ENCODE measurements at regions not wholly inside any gene's neighbourhood (a gene's known extent, or its start where the extent isn't known, plus 50 kb on each side); places are given as distances from the start of the nearest gene placed in this dataset.
A peak's percentile ranks its signal among the peaks of the same experiment; 100 is the strongest.

- no peak for TF ChIP-seq CTCF (optimal IDR thresholded peaks at IDR 0.05 in 1 of 3, IDR thresholded peaks at IDR 0.05 in 1 of 3, conservative IDR thresholded peaks at IDR 0.05 in 1 of 3; ENCODE audit: extremely low read depth in 1 of 3, insufficient read depth in 2 of 3, low read length in 3 of 3)
- no peak for TF ChIP-seq EZH2 (IDR thresholded peaks at IDR 0.05; ENCODE audit: low read length)
- no peaks in the 10 kb centered on the region for H3K79me2 ChIP-seq (ENCODE audit: control insufficient read depth, insufficient read depth, low read length)
- H3K36me3 ChIP-seq (ENCODE audit: control insufficient read depth in 2 of 2, extremely low read depth in 1 of 2, insufficient read depth in 2 of 2, low read length in 2 of 2) = no peaks in the 10 kb centered on the region
- H3K27ac ChIP-seq (ENCODE audit: control insufficient read depth, insufficient read depth, low read length) = peak overlapping the region; percentile 24
- peak; percentile 2 for DNase-seq (ENCODE audit: low read depth, low spot score)
- H4K20me1 ChIP-seq (ENCODE audit: control insufficient read depth, extremely low read depth, insufficient read depth, low read length) = no peaks in the 10 kb centered on the region
- H3K9ac ChIP-seq (ENCODE audit: control insufficient read depth, extremely low read depth, insufficient read depth, low read length) = no peak overlapping the region
- peak overlapping the region; percentile 49 for H3K4me2 ChIP-seq (ENCODE audit: control insufficient read depth, extremely low read depth, insufficient read depth, low read depth, low read length)
- FAIRE-seq = no peak
- peaks cover 20% of the 10 kb centered on the region for H3K4me1 ChIP-seq (ENCODE audit: control insufficient read depth, extremely low read depth, insufficient read depth, low read length)
- dilution Hi-C loops (cut with MboI; ENCODE audit: extremely low pct_ligation_motif_present, low sequenced_read_pairs) = no loop called here
- no peaks in the 10 kb centered on the region for H3K27me3 ChIP-seq (ENCODE audit: control insufficient read depth, extremely low read depth, insufficient read depth, low read length)
- H3K9me1 ChIP-seq (ENCODE audit: control insufficient read depth, extremely low read depth, insufficient read depth, low read length) = no peaks in the 10 kb centered on the region
- no peaks in the 10 kb centered on the region for H3K9me3 ChIP-seq (ENCODE audit: control insufficient read depth, low read depth, low read length)
- H3K4me3 ChIP-seq (ENCODE audit: control insufficient read depth in 2 of 3, extremely low read depth in 1 of 3, insufficient read depth in 2 of 3, low read depth in 1 of 3, low read length in 3 of 3) = no peak overlapping the region
- peak overlapping the region; percentile 34 for H2AFZ ChIP-seq (ENCODE audit: control insufficient read depth, low read length)
Observed at GRCh38 chr18:7514796-7515440, 52.2 kb upstream of the PTPRM start.

GRCh38 chr18:7516266-7517117 lies 50.6 kb upstream of the PTPRM start:
- no peak for FAIRE-seq

More at GRCh38 chr18:7516266-7517117, 50.6 kb upstream of the PTPRM start:
- Histone ChIP-seq H3K27me3 (ENCODE audit: control insufficient read depth, extremely low read depth, insufficient read depth, low read length) (no peaks in the 10 kb centered on the region), H3K79me2 (ENCODE audit: control insufficient read depth, insufficient read depth, low read length) (no peaks in the 10 kb centered on the region), H3K9ac (ENCODE audit: control insufficient read depth, extremely low read depth, insufficient read depth, low read length) (no peak overlapping the region), H2AFZ (ENCODE audit: control insufficient read depth, low read length) (no peak overlapping the region), H3K27ac (ENCODE audit: control insufficient read depth, insufficient read depth, low read length) (no peak overlapping the region), H3K4me2 (ENCODE audit: control insufficient read depth, extremely low read depth, insufficient read depth, low read depth, low read length) (no peak overlapping the region), H3K4me3 (ENCODE audit: control insufficient read depth in 2 of 3, extremely low read depth in 1 of 3, insufficient read depth in 2 of 3, low read depth in 1 of 3, low read length in 3 of 3) (no peak overlapping the region), H3K36me3 (ENCODE audit: control insufficient read depth in 2 of 2, extremely low read depth in 1 of 2, insufficient read depth in 2 of 2, low read length in 2 of 2) (no peaks in the 10 kb centered on the region), H3K9me1 (ENCODE audit: control insufficient read depth, extremely low read depth, insufficient read depth, low read length) (no peaks in the 10 kb centered on the region), H3K9me3 (ENCODE audit: control insufficient read depth, low read depth, low read length) (no peaks in the 10 kb centered on the region), H4K20me1 (ENCODE audit: control insufficient read depth, extremely low read depth, insufficient read depth, low read length) (no peaks in the 10 kb centered on the region), H3K4me1 (ENCODE audit: control insufficient read depth, extremely low read depth, insufficient read depth, low read length) (peaks cover 20% of the 10 kb centered on the region)
- dilution Hi-C loops (cut with MboI; ENCODE audit: extremely low pct_ligation_motif_present, low sequenced_read_pairs) = no loop called here
- DNase-seq (ENCODE audit: low read depth, low spot score) = no peak
- TF ChIP-seq CTCF (optimal IDR thresholded peaks at IDR 0.05 in 1 of 3, IDR thresholded peaks at IDR 0.05 in 1 of 3, conservative IDR thresholded peaks at IDR 0.05 in 1 of 3; ENCODE audit: extremely low read depth in 1 of 3, insufficient read depth in 2 of 3, low read length in 3 of 3) = no peak
- no peak for TF ChIP-seq EZH2 (IDR thresholded peaks at IDR 0.05; ENCODE audit: low read length)

Small RNAs in the stretch of these regions (small RNA-seq; reads per million reads assigned to genes)
- 0 reads per million in 3 experiments for gene RF00554 (ENCODE audit: insufficient read length in 3 of 3, low read depth in 3 of 3, low replicate concordance in 1 of 3)

All from keratinocyte (primary cell).